ENCODE measurements at regions not wholly inside any gene's neighbourhood (a gene's known extent, or its start where the extent isn't known, plus 50 kb on each side); places are given as distances from the start of the nearest gene placed in this dataset.
"Not testable (repeated sequence)": the region's sequence is repeated elsewhere in the genome, so short reads cannot be mapped to it uniquely, and the experiment has no call there.

GRCh38 chr17:62135742-62136141 lies 70.7 kb upstream of the MED13 start:
- Mint-ChIP-seq H3K9me3 (no peaks in the 10 kb centered on the region), H3K36me3 (no peaks in the 10 kb centered on the region), H3K27me3 (peaks cover 5 to 21% of the 10 kb centered on the region in 2 donors), H3K4me3 (no peak overlapping the region), H3K27ac (no peak overlapping the region), H3K4me1 (ENCODE audit: low read depth in 2 of 2) (peaks cover 0 to 3% of the 10 kb centered on the region in 2 donors)
- no peak for ATAC-seq
- DNase-seq (ENCODE audit: low spot score), result no peak

GRCh38 chr17:62135096-62135495 lies 70.0 kb upstream of the MED13 start:
- not testable (repeated sequence) for ATAC-seq; H3K36me3 Mint-ChIP-seq; H3K9me3 Mint-ChIP-seq; DNase-seq (ENCODE audit: low spot score); H3K27ac Mint-ChIP-seq; H3K4me1 Mint-ChIP-seq (ENCODE audit: low read depth in 2 of 2); H3K4me3 Mint-ChIP-seq
- H3K27me3 Mint-ChIP-seq, result peaks cover 2 to 16% of the 10 kb centered on the region in 2 donors

- peaks cover 2 to 16% of the 10 kb centered on the region in 2 donors for H3K27me3 Mint-ChIP-seq
- no peaks in the 10 kb centered on the region for H3K4me1 Mint-ChIP-seq (ENCODE audit: low read depth in 2 of 2)
- H3K4me3 Mint-ChIP-seq, result no peak overlapping the region
- no peak for ATAC-seq
- no peaks in the 10 kb centered on the region for H3K36me3 Mint-ChIP-seq
- no peaks in the 10 kb centered on the region for H3K9me3 Mint-ChIP-seq
- no peak for DNase-seq (ENCODE audit: low spot score)
- H3K27ac Mint-ChIP-seq, result no peak overlapping the region
Observed at GRCh38 chr17:62134397-62134796, 69.3 kb upstream of the MED13 start.

- H3K27ac Mint-ChIP-seq; H3K4me3 Mint-ChIP-seq; ATAC-seq; H3K36me3 Mint-ChIP-seq; H3K9me3 Mint-ChIP-seq; DNase-seq (ENCODE audit: low spot score); H3K4me1 Mint-ChIP-seq (ENCODE audit: low read depth in 2 of 2): not testable (repeated sequence)
- peaks cover 4 to 14% of the 10 kb centered on the region in 2 donors for H3K27me3 Mint-ChIP-seq
Observed at GRCh38 chr17:62131271-62131670, 66.2 kb upstream of the MED13 start.

GRCh38 chr17:62130739-62131138 lies 65.7 kb upstream of the MED13 start:
- no peaks in the 10 kb centered on the region for H3K36me3 Mint-ChIP-seq
- no peak for DNase-seq (ENCODE audit: low spot score)
- peaks cover 5 to 11% of the 10 kb centered on the region in 2 donors for H3K27me3 Mint-ChIP-seq
- H3K9me3 Mint-ChIP-seq, result no peaks in the 10 kb centered on the region
- H3K4me3 Mint-ChIP-seq, result no peak overlapping the region
- no peaks in the 10 kb centered on the region for H3K4me1 Mint-ChIP-seq (ENCODE audit: low read depth in 2 of 2)
- no peak overlapping the region for H3K27ac Mint-ChIP-seq
- no peak for ATAC-seq

- Mint-ChIP-seq H3K9me3 (no peaks in the 10 kb centered on the region), H3K27ac (no peak overlapping the region), H3K4me1 (ENCODE audit: low read depth in 2 of 2) (no peaks in the 10 kb centered on the region), H3K4me3 (no peak overlapping the region), H3K36me3 (no peaks in the 10 kb centered on the region), H3K27me3 (peaks cover 18 to 37% of the 10 kb centered on the region in 2 donors)
- ATAC-seq, result no peak
- DNase-seq (ENCODE audit: low spot score), result no peak
Observed at GRCh38 chr17:62126292-62126691, 61.2 kb upstream of the MED13 start.

GRCh38 chr17:62125307-62125706 lies 60.2 kb upstream of the MED13 start:
- Mint-ChIP-seq H3K4me3 (no peak overlapping the region), H3K9me3 (no peaks in the 10 kb centered on the region), H3K36me3 (no peaks in the 10 kb centered on the region), H3K27ac (no peak overlapping the region), H3K27me3 (peaks cover 22 to 41% of the 10 kb centered on the region in 2 donors), H3K4me1 (ENCODE audit: low read depth in 2 of 2) (peaks cover 0 to under 1% of the 10 kb centered on the region in 2 donors)
- DNase-seq (ENCODE audit: low spot score), result no peak
- ATAC-seq, result no peak

GRCh38 chr17:62121025-62121730 lies 56.1 kb upstream of the MED13 start:
- H3K36me3 Mint-ChIP-seq, result no peaks in the 10 kb centered on the region
- H3K9me3 Mint-ChIP-seq, result no peaks in the 10 kb centered on the region
- ATAC-seq (no peak), DNase-seq (ENCODE audit: low spot score) (no peak)
- H3K4me3 Mint-ChIP-seq, result no peak overlapping the region
- H3K27me3 Mint-ChIP-seq, result peaks cover 26 to 36% of the 10 kb centered on the region in 2 donors
- H3K4me1 Mint-ChIP-seq (ENCODE audit: low read depth in 2 of 2), result peaks cover 0 to 6% of the 10 kb centered on the region in 2 donors
- H3K27ac Mint-ChIP-seq, result no peak overlapping the region

- no peaks in the 10 kb centered on the region for H3K36me3 Mint-ChIP-seq
- ATAC-seq, result peak in 1 of 2 donors; percentile 91
Observed at GRCh38 chr17:62119373-62119772, 54.3 kb upstream of the MED13 start.

More at GRCh38 chr17:62119373-62119772, 54.3 kb upstream of the MED13 start:
- H3K27me3 Mint-ChIP-seq, result peaks cover 20 to 21% of the 10 kb centered on the region in 2 donors
- H3K9me3 Mint-ChIP-seq, result no peaks in the 10 kb centered on the region
- H3K4me1 Mint-ChIP-seq (ENCODE audit: low read depth in 2 of 2), result peaks cover 0 to 6% of the 10 kb centered on the region in 2 donors
- peak overlapping the region in 1 of 2 donors; percentile 43 for H3K27ac Mint-ChIP-seq
- no peak for DNase-seq (ENCODE audit: low spot score)
- H3K4me3 Mint-ChIP-seq, result no peak overlapping the region
